HEK293 (cell line): ENCODE measurements at regions not wholly inside any gene's neighbourhood (a gene's known extent, or its start where the extent isn't known, plus 50 kb on each side); places are given as distances from the start of the nearest gene placed in this dataset.

Experiments used
- CTCF ChIA-PET: fragments of 350-600 bp; formaldehyde crosslinking; extraction: SDS; loops from one replicate; lab custom pipeline; 2021; ENCODE audit warnings: antibody characterized with exemption; lab: Yijun Ruan, JAX
- POLR2A ChIA-PET: fragments of 300-600 bp; formaldehyde crosslinking; extraction: SDS; loops from one replicate; lab custom pipeline; 2020; ENCODE audit warnings: antibody characterized with exemption, inconsistent platforms; lab: Yijun Ruan, JAX
- H3K27ac ChIP-seq: fragments of 200-500 bp; sonication (Bioruptor generic); 2 replicates; pipeline ENCODE4 v1.5.1; 2014; ENCODE audit warnings: low read depth, low read length, control low read depth, inconsistent platforms; ENCODE audit errors: extremely low read depth
- H3K36me3 ChIP-seq, 2 experiments: fragments of 200-500 bp in 1 of 2; sonication (Bioruptor generic) in 1 of 2; 1 replicate in 1 of 2; 2 replicates in 1 of 2; pipeline ENCODE4 v1.5.1; 2014 to 2017; ENCODE audit warnings: inconsistent platforms in 2 of 2, low read length in 2 of 2; ENCODE audit not compliant: control insufficient read depth in 2 of 2, insufficient read depth in 1 of 2
- H3K4me1 ChIP-seq: fragments of 200-500 bp; sonication (Bioruptor generic); 2 replicates; pipeline ENCODE4 v1.5.1; 2014; ENCODE audit warnings: mild to moderate bottlenecking, low read length, inconsistent platforms; ENCODE audit not compliant: control insufficient read depth, insufficient read depth
- H3K4me3 ChIP-seq: 2 replicates; pipeline ENCODE4 v1.5.1; 2011; ENCODE audit warnings: low read depth, mild to moderate bottlenecking, control low read depth, low read length, moderate library complexity
- H3K9me3 ChIP-seq: fragments of 200-500 bp; sonication (Bioruptor generic); 2 replicates; pipeline ENCODE4 v1.5.1; 2014; ENCODE audit warnings: low read depth, low read length, inconsistent platforms; ENCODE audit not compliant: control insufficient read depth, insufficient read depth
- GLI4 ChIP-seq: fragments of 450-650 bp; formaldehyde crosslinking; IDR thresholded peaks from 2 replicates; pipeline ENCODE4 v1.5.1; 2016; ENCODE audit warnings: missing biosample characterization, missing genetic modification characterization
- HOXD13 ChIP-seq: sonication (generic); formaldehyde crosslinking; IDR thresholded peaks from 2 replicates; pipeline ENCODE4 v1.8.0; 2022; ENCODE audit warnings: missing genetic modification reagents, borderline replicate concordance
- IKZF3 ChIP-seq: fragments of 450-650 bp; IDR thresholded peaks from 2 replicates; pipeline ENCODE4 v1.5.0; 2018; ENCODE audit warnings: missing biosample characterization, mild to moderate bottlenecking, missing genetic modification characterization, moderate library complexity
- KLF9 ChIP-seq: fragments of 450-650 bp; formaldehyde crosslinking; IDR thresholded peaks from 2 replicates; pipeline ENCODE4 v1.5.1; 2016; ENCODE audit warnings: missing biosample characterization, missing genetic modification characterization, low read depth
- WT1 ChIP-seq: fragments of 450-650 bp; formaldehyde crosslinking; IDR thresholded peaks from 2 replicates; pipeline ENCODE4 v1.5.1; 2016; ENCODE audit warnings: missing biosample characterization, missing genetic modification characterization
- ZBTB1 ChIP-seq: fragments of 450-650 bp; formaldehyde crosslinking; IDR thresholded peaks from 2 replicates; pipeline ENCODE4 v1.5.1; 2016; ENCODE audit warnings: missing biosample characterization, missing genetic modification characterization
- ZBTB20 ChIP-seq: fragments of 450-650 bp; formaldehyde crosslinking; IDR thresholded peaks from 2 replicates; pipeline ENCODE4 v1.5.1; 2016; ENCODE audit warnings: missing biosample characterization, missing genetic modification characterization
- ZBTB48 ChIP-seq: fragments of 450-650 bp; formaldehyde crosslinking; IDR thresholded peaks from 2 replicates; pipeline ENCODE4 v1.5.1; 2016; ENCODE audit warnings: missing biosample characterization, missing genetic modification characterization
- ZFP3 ChIP-seq: fragments of 450-650 bp; formaldehyde crosslinking; IDR thresholded peaks from 2 replicates; pipeline ENCODE4 v1.5.1; 2016; ENCODE audit warnings: low read depth, missing biosample characterization, missing genetic modification characterization
- ZNF18 ChIP-seq: fragments of 450-650 bp; formaldehyde crosslinking; IDR thresholded peaks from 2 replicates; pipeline ENCODE4 v1.5.1; 2016; ENCODE audit warnings: missing biosample characterization, missing genetic modification characterization
- ZNF23 ChIP-seq: fragments of 450-650 bp; formaldehyde crosslinking; IDR thresholded peaks from 2 replicates; pipeline ENCODE4 v1.5.1; 2016; ENCODE audit warnings: missing biosample characterization, missing genetic modification characterization, borderline replicate concordance
- ZNF292 ChIP-seq: fragments of 450-650 bp; formaldehyde crosslinking; IDR thresholded peaks from 2 replicates; pipeline ENCODE4 v1.5.1; 2016; ENCODE audit warnings: low read depth, missing biosample characterization, missing genetic modification characterization, borderline replicate concordance
- ZNF335 ChIP-seq: fragments of 450-650 bp; formaldehyde crosslinking; conservative IDR thresholded peaks from 2 replicates; pipeline ENCODE4 v1.5.1; 2016; ENCODE audit warnings: missing biosample characterization, missing genetic modification characterization
- ZNF558 ChIP-seq: fragments of 450-650 bp; formaldehyde crosslinking; IDR thresholded peaks from 2 replicates; pipeline ENCODE4 v1.5.1; 2016; ENCODE audit warnings: missing biosample characterization, missing genetic modification characterization
- ZNF571 ChIP-seq: fragments of 450-650 bp; formaldehyde crosslinking; IDR thresholded peaks from 2 replicates; pipeline ENCODE4 v1.5.0; 2017; ENCODE audit warnings: missing biosample characterization, missing genetic modification characterization
- ZNF639 ChIP-seq: fragments of 450-650 bp; formaldehyde crosslinking; IDR thresholded peaks from 2 replicates; pipeline ENCODE4 v1.5.1; 2016; ENCODE audit warnings: missing biosample characterization, missing genetic modification characterization
- ZNF76 ChIP-seq: fragments of 450-650 bp; formaldehyde crosslinking; IDR thresholded peaks from 2 replicates; pipeline ENCODE4; 2016; ENCODE audit warnings: low read depth, missing biosample characterization, missing genetic modification characterization, borderline replicate concordance
- TF ChIP-seq, protein P1 (sequence below): fragments of 450-650 bp; formaldehyde crosslinking; IDR thresholded peaks from 2 replicates; pipeline ENCODE4 v1.5.1; 2016; ENCODE audit warnings: missing biosample characterization, missing genetic modification characterization, borderline replicate concordance
- TF ChIP-seq, protein P2 (sequence below): sonication (generic); formaldehyde crosslinking; IDR thresholded peaks from 2 replicates; pipeline ENCODE4 v1.8.1; 2022; ENCODE audit warnings: mild to moderate bottlenecking, moderate library complexity, missing genetic modification reagents
- TF ChIP-seq, protein P3 (sequence below): fragments of 450-650 bp; formaldehyde crosslinking; IDR thresholded peaks from 2 replicates; pipeline ENCODE4 v1.5.1; 2016; ENCODE audit warnings: missing biosample characterization, missing genetic modification characterization, low read depth

DNA sequence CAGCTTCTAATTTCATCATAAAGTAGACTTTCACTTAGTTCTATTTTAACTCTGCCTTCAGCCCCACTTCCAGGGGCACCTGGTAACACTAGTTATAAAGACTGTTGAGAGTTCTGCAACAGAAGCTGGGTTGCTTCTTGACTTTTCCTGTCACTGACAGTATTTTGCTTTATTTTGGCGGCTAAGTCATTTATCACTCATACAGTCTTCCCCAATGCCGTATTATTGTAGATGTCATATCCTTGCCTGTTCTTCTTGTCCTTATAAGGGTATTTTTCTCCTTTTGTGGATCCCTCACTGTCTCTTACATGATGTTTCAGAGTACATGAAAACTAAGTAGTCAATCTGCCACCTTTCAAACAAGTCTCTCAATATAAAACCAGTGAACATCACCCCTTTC lies 369.0 kb upstream of the PPP2R3A start:
- CTCF ChIA-PET: no interaction called here
- H3K4me3 ChIP-seq: no peak overlapping the region
- H3K4me1 ChIP-seq: no peaks in the 10 kb centered on the region
- POLR2A ChIA-PET: no interaction called here
- H3K27ac ChIP-seq: no peak overlapping the region
- TF ChIP-seq ZNF292: no peak
- no peak for TF ChIP-seq WT1 (tag by site-specific recombination)
- no peak for TF ChIP-seq ZNF18 (tag by site-specific recombination)
- no peak for TF ChIP-seq ZNF571 (tag by site-specific recombination)
- TF ChIP-seq, protein P1, sequence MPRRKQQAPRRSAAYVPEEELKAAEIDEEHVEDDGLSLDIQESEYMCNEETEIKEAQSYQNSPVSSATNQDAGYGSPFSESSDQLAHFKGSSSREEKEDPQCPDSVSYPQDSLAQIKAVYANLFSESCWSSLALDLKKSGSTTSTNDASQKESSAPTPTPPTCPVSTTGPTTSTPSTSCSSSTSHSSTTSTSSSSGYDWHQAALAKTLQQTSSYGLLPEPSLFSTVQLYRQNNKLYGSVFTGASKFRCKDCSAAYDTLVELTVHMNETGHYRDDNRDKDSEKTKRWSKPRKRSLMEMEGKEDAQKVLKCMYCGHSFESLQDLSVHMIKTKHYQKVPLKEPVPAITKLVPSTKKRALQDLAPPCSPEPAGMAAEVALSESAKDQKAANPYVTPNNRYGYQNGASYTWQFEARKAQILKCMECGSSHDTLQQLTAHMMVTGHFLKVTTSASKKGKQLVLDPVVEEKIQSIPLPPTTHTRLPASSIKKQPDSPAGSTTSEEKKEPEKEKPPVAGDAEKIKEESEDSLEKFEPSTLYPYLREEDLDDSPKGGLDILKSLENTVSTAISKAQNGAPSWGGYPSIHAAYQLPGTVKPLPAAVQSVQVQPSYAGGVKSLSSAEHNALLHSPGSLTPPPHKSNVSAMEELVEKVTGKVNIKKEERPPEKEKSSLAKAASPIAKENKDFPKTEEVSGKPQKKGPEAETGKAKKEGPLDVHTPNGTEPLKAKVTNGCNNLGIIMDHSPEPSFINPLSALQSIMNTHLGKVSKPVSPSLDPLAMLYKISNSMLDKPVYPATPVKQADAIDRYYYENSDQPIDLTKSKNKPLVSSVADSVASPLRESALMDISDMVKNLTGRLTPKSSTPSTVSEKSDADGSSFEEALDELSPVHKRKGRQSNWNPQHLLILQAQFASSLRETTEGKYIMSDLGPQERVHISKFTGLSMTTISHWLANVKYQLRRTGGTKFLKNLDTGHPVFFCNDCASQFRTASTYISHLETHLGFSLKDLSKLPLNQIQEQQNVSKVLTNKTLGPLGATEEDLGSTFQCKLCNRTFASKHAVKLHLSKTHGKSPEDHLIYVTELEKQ (tag by site-specific recombination): no peak
- no peaks in the 10 kb centered on the region for H3K9me3 ChIP-seq
- no peaks in the 10 kb centered on the region for H3K36me3 ChIP-seq

- Histone ChIP-seq H3K4me1 (no peaks in the 10 kb centered on the region), H3K9me3 (no peaks in the 10 kb centered on the region), H3K27ac (no peak overlapping the region), H3K36me3 (no peaks in the 10 kb centered on the region), H3K4me3 (no peak overlapping the region)
- TF ChIP-seq ZBTB1 (tag by site-specific recombination): no peak
- TF ChIP-seq HOXD13: no peak
- no peak for TF ChIP-seq ZNF23 (tag by site-specific recombination)
- TF ChIP-seq KLF9 (tag by site-specific recombination): no peak
- TF ChIP-seq, protein P2, sequence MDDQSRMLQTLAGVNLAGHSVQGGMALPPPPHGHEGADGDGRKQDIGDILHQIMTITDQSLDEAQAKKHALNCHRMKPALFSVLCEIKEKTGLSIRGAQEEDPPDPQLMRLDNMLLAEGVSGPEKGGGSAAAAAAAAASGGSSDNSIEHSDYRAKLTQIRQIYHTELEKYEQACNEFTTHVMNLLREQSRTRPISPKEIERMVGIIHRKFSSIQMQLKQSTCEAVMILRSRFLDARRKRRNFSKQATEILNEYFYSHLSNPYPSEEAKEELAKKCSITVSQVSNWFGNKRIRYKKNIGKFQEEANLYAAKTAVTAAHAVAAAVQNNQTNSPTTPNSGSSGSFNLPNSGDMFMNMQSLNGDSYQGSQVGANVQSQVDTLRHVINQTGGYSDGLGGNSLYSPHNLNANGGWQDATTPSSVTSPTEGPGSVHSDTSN (CRISPR knock-in tag): no peak
- no peak for TF ChIP-seq ZBTB20 (tag by site-specific recombination)
- TF ChIP-seq GLI4 (tag by site-specific recombination): no peak
- no peak for TF ChIP-seq ZFP3 (tag by site-specific recombination)
- TF ChIP-seq ZNF76 (tag by site-specific recombination): no peak
- no peak for TF ChIP-seq IKZF3
- no peak for TF ChIP-seq ZNF335
- no peak for TF ChIP-seq ZNF639
- no peak for TF ChIP-seq ZBTB48 (tag by site-specific recombination)
- no peak for TF ChIP-seq ZNF558
- TF ChIP-seq, protein P3, sequence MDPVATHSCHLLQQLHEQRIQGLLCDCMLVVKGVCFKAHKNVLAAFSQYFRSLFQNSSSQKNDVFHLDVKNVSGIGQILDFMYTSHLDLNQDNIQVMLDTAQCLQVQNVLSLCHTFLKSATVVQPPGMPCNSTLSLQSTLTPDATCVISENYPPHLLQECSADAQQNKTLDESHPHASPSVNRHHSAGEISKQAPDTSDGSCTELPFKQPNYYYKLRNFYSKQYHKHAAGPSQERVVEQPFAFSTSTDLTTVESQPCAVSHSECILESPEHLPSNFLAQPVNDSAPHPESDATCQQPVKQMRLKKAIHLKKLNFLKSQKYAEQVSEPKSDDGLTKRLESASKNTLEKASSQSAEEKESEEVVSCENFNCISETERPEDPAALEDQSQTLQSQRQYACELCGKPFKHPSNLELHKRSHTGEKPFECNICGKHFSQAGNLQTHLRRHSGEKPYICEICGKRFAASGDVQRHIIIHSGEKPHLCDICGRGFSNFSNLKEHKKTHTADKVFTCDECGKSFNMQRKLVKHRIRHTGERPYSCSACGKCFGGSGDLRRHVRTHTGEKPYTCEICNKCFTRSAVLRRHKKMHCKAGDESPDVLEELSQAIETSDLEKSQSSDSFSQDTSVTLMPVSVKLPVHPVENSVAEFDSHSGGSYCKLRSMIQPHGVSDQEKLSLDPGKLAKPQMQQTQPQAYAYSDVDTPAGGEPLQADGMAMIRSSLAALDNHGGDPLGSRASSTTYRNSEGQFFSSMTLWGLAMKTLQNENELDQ (tag by site-specific recombination): no peak
- CTCF ChIA-PET: no interaction called here
- POLR2A ChIA-PET: no interaction called here
Measured at GRCh38 chr3:135597855-135598254, 367.7 kb upstream of the PPP2R3A start.
